H1 (cell line): ENCODE measurements at regions not wholly inside any gene's neighbourhood (a gene's known extent, or its start where the extent isn't known, plus 50 kb on each side); places are given as distances from the start of the nearest gene placed in this dataset.

Source experiments
- CTCF ChIA-PET: fragments of 300-600 bp; sonication (Branson Sonifier 250); formaldehyde crosslinking; loops from one replicate; lab custom pipeline; 2021; ENCODE audit not compliant: partially characterized antibody; lab: Charles Lee
- POLR2A ChIA-PET: fragments of 300-600 bp; sonication (Branson Sonifier 250); formaldehyde crosslinking; loops from one replicate; lab custom pipeline; 2021; ENCODE audit warnings: inconsistent platforms; ENCODE audit not compliant: partially characterized antibody; lab: Charles Lee
- DNase-seq, 2 experiments: peaks; one replicate each; pipeline versions ENCODE4 v3.0.0 to v3.0.0-alpha.2; 2010 to 2022; ENCODE audit warnings: low spot score in 2 of 2, low read depth in 1 of 2, mixed read lengths in 1 of 2
- FAIRE-seq: peaks from 2 replicates; lab custom pipeline; 2011; peaks lifted over from hg19 to GRCh38; lab: Jason Lieb, UNC
- H2AFZ ChIP-seq: 2 replicates; pipeline ENCODE4 v1.8.1; 2012; ENCODE audit warnings: low read length, inconsistent platforms
- H2AK5ac ChIP-seq: 2 replicates; pipeline ENCODE4 v1.6.1; 2013; ENCODE audit warnings: low read depth, low read length
- H2BK120ac ChIP-seq: replicated peaks from 2 replicates; pipeline ENCODE3; 2013; ENCODE audit warnings: low read depth, low read length, inconsistent platforms
- H2BK12ac ChIP-seq: 2 replicates; pipeline ENCODE4 v1.6.1; 2013; ENCODE audit warnings: low read depth, low read length
- H2BK15ac ChIP-seq: 2 replicates; pipeline ENCODE4 v1.6.1; 2013; ENCODE audit warnings: low read length
- H2BK20ac ChIP-seq: 2 replicates; pipeline ENCODE4 v1.6.1; 2013; ENCODE audit warnings: low read length
- H2BK5ac ChIP-seq: 2 replicates; pipeline ENCODE4 v1.6.1; 2013; ENCODE audit warnings: low read depth, low read length
- H3K14ac ChIP-seq: 2 replicates; pipeline ENCODE4 v1.6.1; 2013; ENCODE audit warnings: inconsistent platforms; ENCODE audit not compliant: insufficient read length
- H3K18ac ChIP-seq: 2 replicates; pipeline ENCODE4 v1.6.1; 2013; ENCODE audit warnings: low read length; ENCODE audit errors: extremely low read depth
- H3K23ac ChIP-seq: 2 replicates; pipeline ENCODE4 v1.6.1; 2013; ENCODE audit warnings: inconsistent platforms; ENCODE audit not compliant: insufficient read length
- H3K23me2 ChIP-seq: 2 replicates; pipeline ENCODE4 v1.6.1; 2013; ENCODE audit warnings: low read depth, low read length
- H3K27ac ChIP-seq: 2 replicates; pipeline ENCODE4 v1.6.1; 2011; ENCODE audit warnings: low read depth, low read length, inconsistent platforms
- H3K27me3 ChIP-seq, 4 experiments: replicated peaks in 1 of 4; 1 replicate in 1 of 4; 2 replicates in 3 of 4; pipeline versions ENCODE4 v1.6.1 to v1.8.1; 2011 to 2013; ENCODE audit warnings: low read length in 3 of 4, mild to moderate bottlenecking in 3 of 4, inconsistent platforms in 2 of 4, mixed read lengths in 2 of 4, moderate library complexity in 1 of 4; ENCODE audit not compliant: control insufficient read depth in 3 of 4, insufficient read depth in 3 of 4; ENCODE audit errors: extremely low read depth in 1 of 4
- H3K36me3 ChIP-seq, 4 experiments: 2 replicates each; pipeline versions ENCODE4 v1.6.1 to v1.8.1; 2011 to 2013; ENCODE audit warnings: mild to moderate bottlenecking in 4 of 4, low read length in 3 of 4, moderate library complexity in 2 of 4, control low read depth in 1 of 4, inconsistent platforms in 1 of 4; ENCODE audit not compliant: insufficient read depth in 4 of 4, control insufficient read depth in 2 of 4
- H3K4ac ChIP-seq: replicated peaks from 2 replicates; pipeline ENCODE3; 2013; ENCODE audit warnings: low read length, low read depth, mixed read lengths, inconsistent platforms; ENCODE audit not compliant: insufficient read length
- H3K4me1 ChIP-seq, 4 experiments: replicated peaks in 1 of 4; 1 replicate in 1 of 4; 2 replicates in 3 of 4; pipeline versions ENCODE4 v1.6.1 to v1.8.1; 2011 to 2013; ENCODE audit warnings: low read length in 3 of 4, inconsistent platforms in 2 of 4, mixed read lengths in 1 of 4; ENCODE audit not compliant: insufficient read depth in 4 of 4, control insufficient read depth in 3 of 4
- H3K4me2 ChIP-seq, 2 experiments: 2 replicates each; pipeline versions ENCODE4 v1.6.1 to v1.8.1; 2011 to 2013; ENCODE audit warnings: low read depth in 2 of 2, low read length in 2 of 2, control low read depth in 1 of 2, inconsistent platforms in 1 of 2, mild to moderate bottlenecking in 1 of 2; ENCODE audit not compliant: insufficient read depth in 1 of 2
- H3K4me3 ChIP-seq, 4 experiments: fragments of 200-600, 300-600 bp in 1 of 4; sonication (generic), shearing (Covaris generic), sonication (Bioruptor Twin) in 1 of 4; 2 replicates each; pipeline versions ENCODE4 v1.5.1 to v1.8.1; 2011 to 2016; ENCODE audit warnings: low read length in 4 of 4, low read depth in 3 of 4, control low read depth in 2 of 4, inconsistent platforms in 2 of 4, mild to moderate bottlenecking in 2 of 4, mixed read lengths in 1 of 4, moderate library complexity in 1 of 4; ENCODE audit not compliant: insufficient read depth in 2 of 4; ENCODE audit errors: extremely low read depth in 1 of 4
- H3K56ac ChIP-seq: replicated peaks from 2 replicates; pipeline ENCODE3; 2013; ENCODE audit warnings: low read depth, mild to moderate bottlenecking, mixed read lengths, low read length, inconsistent platforms; ENCODE audit not compliant: insufficient read length
- H3K79me1 ChIP-seq: 2 replicates; pipeline ENCODE4 v1.6.1; 2013; ENCODE audit warnings: low read depth, low read length, control low read depth
- H3K79me2 ChIP-seq, 2 experiments: 2 replicates each; pipeline versions ENCODE4 v1.6.1 to v1.8.1; 2012 to 2013; ENCODE audit warnings: low read length in 2 of 2, mild to moderate bottlenecking in 2 of 2, inconsistent platforms in 1 of 2; ENCODE audit not compliant: insufficient read depth in 2 of 2, control insufficient read depth in 1 of 2
- H3K9ac ChIP-seq, 4 experiments: replicated peaks in 1 of 4; 1 replicate in 1 of 4; 2 replicates in 3 of 4; pipeline versions ENCODE4 v1.6.1 to v1.8.1; 2011 to 2013; ENCODE audit warnings: low read depth in 3 of 4, low read length in 3 of 4, control low read depth in 2 of 4, mild to moderate bottlenecking in 2 of 4, moderate library complexity in 2 of 4, inconsistent platforms in 1 of 4; ENCODE audit errors: extremely low read depth in 1 of 4
- H3K9me3 ChIP-seq, 2 experiments: 2 replicates each; pipeline versions ENCODE4 v1.6.1 to v1.8.1; 2012 to 2013; ENCODE audit warnings: mild to moderate bottlenecking in 2 of 2, moderate library complexity in 2 of 2, control low read depth in 1 of 2, inconsistent platforms in 1 of 2, low read depth in 1 of 2, low read length in 1 of 2, mixed read lengths in 1 of 2; ENCODE audit not compliant: insufficient read depth in 2 of 2
- H4K20me1 ChIP-seq, 2 experiments: replicated peaks in 1 of 2; 2 replicates each; pipeline versions ENCODE3 to v1.8.1; 2011 to 2013; ENCODE audit warnings: inconsistent platforms in 2 of 2, low read length in 2 of 2, mild to moderate bottlenecking in 1 of 2; ENCODE audit not compliant: insufficient read depth in 2 of 2, control insufficient read depth in 1 of 2
- H4K5ac ChIP-seq: 2 replicates; pipeline ENCODE4 v1.6.1; 2013; ENCODE audit warnings: low read length, low read depth, mixed read lengths, inconsistent platforms; ENCODE audit not compliant: insufficient read length
- H4K8ac ChIP-seq: 2 replicates; pipeline ENCODE4 v1.8.0; 2013; ENCODE audit warnings: mild to moderate bottlenecking, moderate library complexity, low read length, inconsistent platforms; ENCODE audit not compliant: insufficient read depth; ENCODE audit errors: extremely low read depth
- H4K91ac ChIP-seq: replicated peaks from 2 replicates; pipeline ENCODE3; 2013; ENCODE audit warnings: low read length, mixed read lengths, inconsistent platforms; ENCODE audit not compliant: insufficient read length
- ATF2 ChIP-seq: IDR thresholded peaks from 2 replicates; pipeline ENCODE4 v1.6.1; 2012; ENCODE audit warnings: low read length, inconsistent platforms
- ATF3 ChIP-seq: IDR thresholded peaks from 2 replicates; pipeline ENCODE4 v1.6.1; 2011; ENCODE audit warnings: low read depth, mild to moderate bottlenecking, low read length; ENCODE audit not compliant: insufficient read depth
- CREB1 ChIP-seq: IDR thresholded peaks from 2 replicates; pipeline ENCODE4 v1.6.1; 2012; ENCODE audit warnings: inconsistent platforms
- EGR1 ChIP-seq: IDR thresholded peaks from 2 replicates; pipeline ENCODE4 v1.6.1; 2011; ENCODE audit warnings: low read depth, low read length, borderline replicate concordance
- JUND ChIP-seq: IDR thresholded peaks from 2 replicates; pipeline ENCODE4 v1.6.1; 2011; ENCODE audit warnings: mild to moderate bottlenecking, improper control_type of control experiment, low read length
- KDM1A ChIP-seq: fragments of 200-600, 300-600 bp; sonication (generic); IDR thresholded peaks from 2 replicates; pipeline ENCODE4 v1.7.1; 2016; ENCODE audit warnings: mild to moderate bottlenecking, low read length, borderline replicate concordance
- PHF8 ChIP-seq: fragments of 200-600 bp; sonication (generic); conservative IDR thresholded peaks from 2 replicates; pipeline ENCODE4 v1.7.1; 2012; ENCODE audit warnings: low read depth, mild to moderate bottlenecking, inconsistent platforms, low read length, moderate library complexity
- RAD21 ChIP-seq, 2 experiments: IDR thresholded peaks in 1 of 2; conservative IDR thresholded peaks in 1 of 2; 2 replicates each; pipeline ENCODE4 v1.6.1; 2011; ENCODE audit warnings: low read depth in 2 of 2, low read length in 2 of 2, improper control_type of control experiment in 1 of 2, inconsistent platforms in 1 of 2, mild to moderate bottlenecking in 1 of 2, moderate library complexity in 1 of 2
- RXRA ChIP-seq: IDR thresholded peaks from 2 replicates; pipeline ENCODE4 v1.6.1; 2011; ENCODE audit warnings: low read depth, mild to moderate bottlenecking, low read length, moderate library complexity; ENCODE audit not compliant: insufficient read depth
- SIX5 ChIP-seq: IDR thresholded peaks from 2 replicates; pipeline ENCODE4 v1.6.1; 2011; ENCODE audit warnings: mild to moderate bottlenecking, low read depth, low read length
- SP4 ChIP-seq: IDR thresholded peaks from 2 replicates; pipeline ENCODE4 v1.6.1; 2012; ENCODE audit warnings: low read length, inconsistent platforms
- TAF1 ChIP-seq: IDR thresholded peaks from 2 replicates; pipeline ENCODE4 v1.6.1; 2011; ENCODE audit warnings: mild to moderate bottlenecking, low read depth, low read length
- TEAD4 ChIP-seq: IDR thresholded peaks from 2 replicates; pipeline ENCODE4 v1.6.1; 2012; ENCODE audit warnings: low read depth, low read length, inconsistent platforms, mixed read lengths
- ZNF274 ChIP-seq: IDR thresholded peaks from 2 replicates; pipeline ENCODE4 v1.7.0; 2012; ENCODE audit warnings: low read length, borderline replicate concordance; ENCODE audit errors: extremely low read depth
- WGBS, 2 experiments: shearing (Covaris generic) in 1 of 2; methylation state at CpG; one replicate each; pipeline versions ENCODE4 v1.1.6 to v1.1.7; 2013 to 2015; ENCODE audit warnings: low lambda C conversion rate in 2 of 2, mixed read lengths in 2 of 2, inconsistent platforms in 1 of 2, low coverage in 1 of 2, missing lambda C conversion rate in 1 of 2; ENCODE audit not compliant: insufficient replicate concordance in 2 of 2, insufficient coverage in 1 of 2, insufficient read length in 1 of 2; ENCODE audit errors: extremely low coverage in 1 of 2, missing lambda C conversion rate in 1 of 2; 5-methylcytosine and 5-hydroxymethylcytosine counted together

GRCh38 chr13:84730376-84730775, 848.1 kb upstream of the SLITRK1 start:
- FAIRE-seq (no peak), DNase-seq (no peak)
- H4K91ac ChIP-seq: no peak overlapping the region
- no peak overlapping the region for H2BK12ac ChIP-seq
- H3K9me3 ChIP-seq: no peaks in the 10 kb centered on the region
- no peaks in the 10 kb centered on the region for H3K36me3 ChIP-seq
- H3K4me2 ChIP-seq: no peak overlapping the region
- H2AFZ ChIP-seq: no peak overlapping the region
- H3K4me1 ChIP-seq: no peaks in the 10 kb centered on the region
- H3K27ac ChIP-seq: no peak overlapping the region
- no peak overlapping the region for H2BK20ac ChIP-seq
- H4K20me1 ChIP-seq: no peaks in the 10 kb centered on the region
- no peak overlapping the region for H3K14ac ChIP-seq
- H2BK15ac ChIP-seq: no peak overlapping the region
- H4K8ac ChIP-seq: no peak overlapping the region
- H3K4me3 ChIP-seq: no peak overlapping the region
- no peaks in the 10 kb centered on the region for H3K79me2 ChIP-seq
- H3K56ac ChIP-seq: no peak overlapping the region
- H4K5ac ChIP-seq: no peak overlapping the region
- CTCF ChIA-PET: no interaction called here
- no peak overlapping the region for H2AK5ac ChIP-seq
- no peak overlapping the region for H3K9ac ChIP-seq
- no peaks in the 10 kb centered on the region for H3K23me2 ChIP-seq
- no peak overlapping the region for H3K4ac ChIP-seq
- no peaks in the 10 kb centered on the region for H3K79me1 ChIP-seq
- no peak overlapping the region for H2BK5ac ChIP-seq
- H3K18ac ChIP-seq: no peak overlapping the region
- H2BK120ac ChIP-seq: no peak overlapping the region
- POLR2A ChIA-PET: no interaction called here
- no peaks in the 10 kb centered on the region for H3K27me3 ChIP-seq
- H3K23ac ChIP-seq: no peak overlapping the region
- WGBS, 2 experiments: 87% methylated on average over 2 of the region's 2 CpGs; no CpG with 5 or more reads in 1 of the 2 experiments
- TF ChIP-seq PHF8: no peak
- TF ChIP-seq TEAD4: no peak
- no peak for TF ChIP-seq SIX5
- no peak for TF ChIP-seq ATF2
- TF ChIP-seq ZNF274: no peak
- no peak for TF ChIP-seq TAF1
- no peak for TF ChIP-seq RAD21 (IDR thresholded peaks at IDR 0.05 in 1 of 2, conservative IDR thresholded peaks at IDR 0.05 in 1 of 2; ENCODE audit: low read depth in 2 of 2, low read length in 2 of 2)
- no peak for TF ChIP-seq EGR1
- no peak for TF ChIP-seq KDM1A
- no peak for TF ChIP-seq CREB1
- no peak for TF ChIP-seq SP4
- no peak for TF ChIP-seq ATF3
- TF ChIP-seq RXRA: no peak
- TF ChIP-seq JUND: no peak
